Activated T-helper 1 cell treated with anti-CD3 and anti-CD28 coated beads, Interleukin-2, amount 50 U/mL, for 16 hours (primary cell): ENCODE measurements at regions not wholly inside any gene's neighbourhood (a gene's known extent, or its start where the extent isn't known, plus 50 kb on each side); places are given as distances from the start of the nearest gene placed in this dataset.
"Not testable (repeated sequence)": the region's sequence is repeated elsewhere in the genome, so short reads cannot be mapped to it uniquely, and the experiment has no call there.

Experiments used
- DNase-seq, 2 donors: peaks; one replicate each; pipeline ENCODE4 v3.0.0-alpha.2; 2020; ENCODE audit warnings: low read depth in 1 of 2, low spot score in 1 of 2

GRCh38 chr10:47646686-47647273 lies 116.6 kb downstream of the SYT15B start:
- DNase-seq = not testable (repeated sequence)

DNA sequence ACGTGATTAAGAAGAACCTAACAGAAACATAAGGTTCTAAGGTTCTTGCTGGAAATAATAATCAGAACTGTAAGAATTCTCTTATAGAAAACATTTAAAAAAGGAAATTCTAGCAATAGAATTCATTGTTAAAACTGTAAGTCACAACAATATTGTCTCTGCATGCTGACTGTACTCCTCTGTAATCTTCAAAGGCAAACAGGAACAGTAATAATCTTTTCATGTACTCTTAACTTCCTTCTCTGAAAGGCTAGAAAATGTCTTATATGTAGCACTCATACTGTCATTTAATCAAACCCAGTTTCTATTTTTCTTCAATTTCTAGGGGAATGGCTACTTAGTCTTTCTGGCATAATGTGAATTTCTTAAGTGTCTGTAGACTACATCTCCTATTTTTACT lies 103.5 kb upstream of the AGAP9 start:
- not testable (repeated sequence) for DNase-seq

- DNase-seq = not testable (repeated sequence)
Observed at GRCh38 chr10:47622719-47623118, 99.3 kb upstream of the AGAP9 start.

DNA sequence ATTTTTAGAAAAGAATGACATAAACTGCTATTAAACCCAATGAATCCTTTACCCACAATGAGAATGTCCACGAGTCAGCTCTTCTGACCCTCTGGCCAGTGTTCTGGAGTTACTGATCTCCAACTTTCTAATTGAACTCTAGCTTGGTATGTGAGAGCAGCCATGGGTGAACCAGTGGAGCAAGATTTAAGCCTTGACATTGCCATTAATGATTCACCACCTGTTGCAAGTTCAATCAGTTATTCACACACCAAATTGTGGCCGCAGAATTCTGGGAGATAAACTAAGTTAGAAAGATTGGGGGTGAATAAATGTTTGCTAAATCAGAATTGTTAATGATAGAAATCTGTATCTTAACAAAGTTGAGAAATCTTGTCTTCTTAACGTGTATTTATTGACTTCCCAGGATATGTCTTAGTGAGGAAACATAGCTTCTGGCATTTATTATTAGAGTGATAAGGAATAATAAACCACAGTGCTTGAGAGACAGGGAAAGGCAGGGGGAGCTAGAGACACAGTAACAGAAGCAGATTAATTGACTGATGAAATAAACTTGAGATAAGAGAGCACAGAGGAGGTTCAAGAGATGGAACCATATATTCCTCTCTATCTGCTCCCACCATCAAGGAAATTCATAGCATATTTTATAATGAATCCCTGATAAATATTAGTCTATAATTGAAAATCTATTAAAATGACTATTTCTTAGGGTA lies 96.0 kb upstream of the AGAP9 start:
- not testable (repeated sequence) for DNase-seq

- not testable (repeated sequence) for DNase-seq
Observed at GRCh38 chr10:47609311-47609710, 85.9 kb upstream of the AGAP9 start.

- DNase-seq = not testable (repeated sequence)
Observed at GRCh38 chr10:47605791-47606773, 82.6 kb upstream of the AGAP9 start.

- DNase-seq = not testable (repeated sequence)
Observed at GRCh38 chr10:47600604-47601003, 77.2 kb upstream of the AGAP9 start.

GRCh38 chr10:47600127-47600526 lies 76.7 kb upstream of the AGAP9 start:
- DNase-seq = not testable (repeated sequence)

GRCh38 chr10:47599657-47600056 lies 76.2 kb upstream of the AGAP9 start:
- DNase-seq = not testable (repeated sequence)

DNA sequence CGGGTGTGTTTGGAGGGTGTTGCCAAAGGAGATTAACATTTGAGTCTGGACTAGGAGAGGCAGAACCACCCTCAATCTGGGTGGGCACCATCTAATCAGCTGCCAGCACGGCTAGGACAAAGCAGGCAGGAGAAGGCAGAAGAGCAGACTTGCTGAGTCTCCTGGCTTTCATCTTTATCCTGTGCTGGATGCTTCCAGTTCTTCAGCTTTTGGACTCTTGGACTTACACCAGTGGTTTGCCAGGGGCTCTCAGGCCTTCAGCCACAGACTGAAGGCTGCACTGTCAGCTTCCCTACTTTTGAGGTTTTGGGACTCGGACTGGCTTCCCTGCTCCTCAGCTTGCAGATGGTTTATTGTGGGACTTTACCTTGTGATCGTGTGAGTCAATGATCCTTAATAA lies 70.4 kb upstream of the AGAP9 start:
- not testable (repeated sequence) for DNase-seq

DNA sequence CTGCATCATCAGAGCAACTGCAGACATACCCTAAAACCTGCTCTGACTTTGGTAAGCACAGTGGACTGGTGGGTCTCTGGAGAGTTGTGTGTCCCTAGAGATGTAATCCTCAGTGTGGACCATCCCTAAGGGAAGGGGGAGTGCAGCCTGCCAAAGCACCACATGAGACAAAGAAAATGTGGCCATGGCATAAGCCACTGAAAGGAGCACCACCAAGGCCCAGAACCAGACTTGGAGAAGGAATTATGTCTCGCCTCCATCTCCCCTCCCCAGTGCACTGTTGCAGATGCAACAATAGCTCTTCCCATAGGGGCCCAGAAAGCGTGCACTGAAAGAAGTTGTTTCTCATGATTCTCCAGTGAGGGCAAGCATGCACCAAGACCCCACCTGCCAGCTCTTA lies 69.7 kb upstream of the AGAP9 start:
- not testable (repeated sequence) for DNase-seq

DNA sequence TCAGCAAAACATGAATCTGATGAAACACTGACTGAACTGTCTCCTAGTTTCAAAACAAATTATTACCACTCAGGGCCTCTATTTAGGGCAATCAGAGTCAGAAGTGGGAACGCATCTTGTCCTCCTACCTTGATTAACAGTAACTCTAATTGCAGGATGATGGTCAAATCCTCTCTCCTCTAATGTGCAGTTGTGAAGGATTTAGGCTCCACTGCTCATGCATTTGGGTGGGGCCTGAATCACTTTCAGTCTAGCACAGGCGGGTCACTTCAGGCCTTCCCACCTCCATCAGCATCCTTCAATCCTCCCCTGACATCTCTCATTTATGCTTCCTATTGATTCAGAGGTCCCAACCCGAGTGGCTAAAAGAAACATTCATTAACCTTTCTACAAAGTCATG lies 67.5 kb upstream of the AGAP9 start:
- not testable (repeated sequence) for DNase-seq

- not testable (repeated sequence) for DNase-seq
Observed at GRCh38 chr10:47590534-47590933, 67.1 kb upstream of the AGAP9 start.

- DNase-seq = not testable (repeated sequence)
Observed at GRCh38 chr10:47582051-47582450, 58.6 kb upstream of the AGAP9 start.

- not testable (repeated sequence) for DNase-seq
Observed at GRCh38 chr10:47580063-47580462, 56.6 kb upstream of the AGAP9 start.

GRCh38 chr10:47578547-47578946 lies 55.1 kb upstream of the AGAP9 start:
- DNase-seq = not testable (repeated sequence)
